ENCODE measurements at regions not wholly inside any gene's neighbourhood (a gene's known extent, or its start where the extent isn't known, plus 50 kb on each side); places are given as distances from the start of the nearest gene placed in this dataset.

DNA sequence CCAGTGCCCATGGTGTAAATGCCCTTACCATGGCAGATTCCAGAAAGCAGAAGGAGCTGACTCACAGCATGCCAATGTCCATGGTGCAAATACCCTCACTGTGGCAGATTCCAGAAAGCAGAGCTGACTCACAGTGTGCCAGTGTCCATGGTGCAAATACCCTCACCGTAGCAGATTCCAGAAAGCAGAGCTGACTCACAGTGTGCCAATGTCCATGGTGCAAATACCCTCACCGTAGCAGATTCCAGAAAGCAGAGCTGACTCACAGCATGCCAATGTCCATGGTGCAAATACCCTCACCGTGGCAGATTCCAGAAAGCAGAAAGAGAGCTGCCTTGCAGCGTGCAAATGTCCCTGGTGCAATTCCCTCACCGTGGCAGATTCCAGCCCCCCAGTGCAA, 163.8 kb upstream of the SOX1 start:
- no peaks in the 10 kb centered on the region for H3K36me3 ChIP-seq
- no peaks in the 10 kb centered on the region for H3K9me3 ChIP-seq
- H3K4me3 ChIP-seq, result no peak overlapping the region
- no peak overlapping the region for H3K27ac ChIP-seq (replicated peaks in 1 of 4)
- no peaks in the 10 kb centered on the region for H3K4me1 ChIP-seq
- TF ChIP-seq, protein P1, sequence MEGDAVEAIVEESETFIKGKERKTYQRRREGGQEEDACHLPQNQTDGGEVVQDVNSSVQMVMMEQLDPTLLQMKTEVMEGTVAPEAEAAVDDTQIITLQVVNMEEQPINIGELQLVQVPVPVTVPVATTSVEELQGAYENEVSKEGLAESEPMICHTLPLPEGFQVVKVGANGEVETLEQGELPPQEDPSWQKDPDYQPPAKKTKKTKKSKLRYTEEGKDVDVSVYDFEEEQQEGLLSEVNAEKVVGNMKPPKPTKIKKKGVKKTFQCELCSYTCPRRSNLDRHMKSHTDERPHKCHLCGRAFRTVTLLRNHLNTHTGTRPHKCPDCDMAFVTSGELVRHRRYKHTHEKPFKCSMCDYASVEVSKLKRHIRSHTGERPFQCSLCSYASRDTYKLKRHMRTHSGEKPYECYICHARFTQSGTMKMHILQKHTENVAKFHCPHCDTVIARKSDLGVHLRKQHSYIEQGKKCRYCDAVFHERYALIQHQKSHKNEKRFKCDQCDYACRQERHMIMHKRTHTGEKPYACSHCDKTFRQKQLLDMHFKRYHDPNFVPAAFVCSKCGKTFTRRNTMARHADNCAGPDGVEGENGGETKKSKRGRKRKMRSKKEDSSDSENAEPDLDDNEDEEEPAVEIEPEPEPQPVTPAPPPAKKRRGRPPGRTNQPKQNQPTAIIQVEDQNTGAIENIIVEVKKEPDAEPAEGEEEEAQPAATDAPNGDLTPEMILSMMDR (IDR thresholded peaks at IDR 0.05), result no peak
- TF ChIP-seq POLR2A (IDR thresholded peaks at IDR 0.05; ENCODE audit: low read depth) (no peak), EP300 (IDR thresholded peaks at IDR 0.05) (no peak), POLR2AphosphoS5 (IDR thresholded peaks at IDR 0.05) (no peak)
- WGBS, result 84% methylated on average over 5 of the region's 5 CpGs
- peak; percentile 47 for DNase-seq (ENCODE audit: extremely low spot score)
- H3K27me3 ChIP-seq, result peaks cover 0 to 38% (median 0%) of the 10 kb centered on the region in 4 donors
- intact Hi-C loops (cut with DNase I), result no loop called here

GRCh38 chr13:111904166-111904565, 162.8 kb upstream of the SOX1 start:
- 75% methylated on average over 7 of the region's 7 CpGs for WGBS
- Histone ChIP-seq H3K9me3 (no peaks in the 10 kb centered on the region), H3K36me3 (no peaks in the 10 kb centered on the region), H3K4me1 (no peaks in the 10 kb centered on the region), H3K27ac (replicated peaks in 1 of 4) (no peak overlapping the region), H3K27me3 (peaks cover 0 to 35% (median 0%) of the 10 kb centered on the region in 4 donors), H3K4me3 (no peak overlapping the region)
- TF ChIP-seq, protein P1 (IDR thresholded peaks at IDR 0.05), result no peak
- TF ChIP-seq POLR2AphosphoS5 (IDR thresholded peaks at IDR 0.05), result no peak
- TF ChIP-seq POLR2A (IDR thresholded peaks at IDR 0.05; ENCODE audit: low read depth), result no peak
- TF ChIP-seq EP300 (IDR thresholded peaks at IDR 0.05), result no peak
- intact Hi-C loops (cut with DNase I), result no loop called here
- DNase-seq (ENCODE audit: extremely low spot score), result peak; percentile 88

DNA sequence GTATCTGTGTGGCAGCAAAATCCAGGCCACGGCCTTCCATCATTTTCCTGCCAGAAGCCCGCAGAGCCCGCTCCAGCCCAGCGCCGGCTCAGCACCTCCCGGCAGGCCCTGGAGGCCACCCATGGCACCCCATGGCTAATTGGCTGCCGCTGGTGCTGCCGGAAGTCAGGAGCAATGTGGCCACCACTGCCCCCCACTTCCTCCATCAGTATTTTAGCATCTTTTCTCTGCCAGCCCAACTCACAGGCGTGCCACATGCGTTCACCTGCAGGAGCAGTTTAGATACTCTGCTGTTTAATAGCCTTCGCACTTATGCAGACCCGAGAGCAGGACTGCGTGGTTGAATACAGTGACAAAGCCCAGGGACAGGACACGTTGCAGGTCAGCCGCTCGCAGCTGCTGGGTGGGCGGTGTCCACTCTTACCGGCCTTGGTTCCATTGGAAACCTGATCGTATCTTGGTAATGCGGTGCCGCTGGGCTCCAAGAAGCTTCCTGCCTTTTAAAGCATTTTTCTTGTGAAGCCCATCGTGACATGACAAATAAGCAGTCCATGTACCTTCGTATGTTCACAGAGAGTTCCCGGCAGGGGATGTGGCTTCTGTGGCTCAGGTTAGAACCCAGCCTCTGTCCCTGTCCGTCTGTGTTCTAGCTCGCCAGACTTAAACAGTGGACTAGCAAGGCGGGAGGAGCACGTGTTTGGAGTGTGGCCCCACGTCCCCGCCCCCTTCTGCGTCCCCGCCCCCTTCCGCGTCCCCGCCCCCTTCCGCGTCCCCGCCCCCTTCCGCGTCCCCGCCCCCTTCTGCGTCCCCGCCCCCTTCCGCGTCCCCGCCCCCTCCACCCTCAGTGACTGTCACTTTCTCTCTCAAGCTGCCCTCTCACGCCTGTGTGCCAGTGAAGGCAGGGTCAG, 162.0 kb upstream of the SOX1 start:
- Histone ChIP-seq H3K27me3 (peaks cover 0 to 27% (median 0%) of the 10 kb centered on the region in 4 donors), H3K27ac (replicated peaks in 1 of 4) (no peak overlapping the region), H3K9me3 (no peaks in the 10 kb centered on the region), H3K36me3 (no peaks in the 10 kb centered on the region), H3K4me3 (no peak overlapping the region), H3K4me1 (no peaks in the 10 kb centered on the region)
- 85% methylated on average over 37 of the region's 47 CpGs for WGBS
- peak; percentile 87 for DNase-seq (ENCODE audit: extremely low spot score)
- TF ChIP-seq POLR2AphosphoS5 (IDR thresholded peaks at IDR 0.05) (no peak), POLR2A (IDR thresholded peaks at IDR 0.05; ENCODE audit: low read depth) (no peak), EP300 (IDR thresholded peaks at IDR 0.05) (no peak)
- TF ChIP-seq, protein P1 (IDR thresholded peaks at IDR 0.05), result no peak
- intact Hi-C loops (cut with DNase I), result no loop called here

GRCh38 chr13:111905609-111905945, 161.4 kb upstream of the SOX1 start:
- no peaks in the 10 kb centered on the region for H3K36me3 ChIP-seq
- 91% methylated on average over 8 of the region's 8 CpGs for WGBS
- no peak overlapping the region for H3K27ac ChIP-seq (replicated peaks in 1 of 4)
- no peak overlapping the region for H3K4me3 ChIP-seq
- TF ChIP-seq, protein P1 (IDR thresholded peaks at IDR 0.05), result no peak
- TF ChIP-seq POLR2A (IDR thresholded peaks at IDR 0.05; ENCODE audit: low read depth) (no peak), EP300 (IDR thresholded peaks at IDR 0.05) (no peak)
- H3K4me1 ChIP-seq, result no peaks in the 10 kb centered on the region
- intact Hi-C loops (cut with DNase I), result no loop called here
- peak; percentile 88 for DNase-seq (ENCODE audit: extremely low spot score)
- no peaks in the 10 kb centered on the region for H3K9me3 ChIP-seq
- peaks cover 0 to 27% (median 0%) of the 10 kb centered on the region in 4 donors for H3K27me3 ChIP-seq

Data from esophagus muscularis mucosa (tissue), 4 donors.